Right renal cortex interstitium (tissue), 3 donors: ENCODE measurements at regions not wholly inside any gene's neighbourhood (a gene's known extent, or its start where the extent isn't known, plus 50 kb on each side); places are given as distances from the start of the nearest gene placed in this dataset.
"Not testable (repeated sequence)": the region's sequence is repeated elsewhere in the genome, so short reads cannot be mapped to it uniquely, and the experiment has no call there.

Experiments used
- DNase-seq, 3 donors: peaks; one replicate each; pipeline ENCODE4 v3.0.0-alpha.2; 2013; ENCODE audit warnings: low read depth in 3 of 3, low spot score in 2 of 3

GRCh38 chr10:35973912-35974591, 332.0 kb upstream of the FZD8 start:
- DNase-seq = not testable (repeated sequence)

GRCh38 chr10:35972275-35972674, 330.2 kb upstream of the FZD8 start:
- DNase-seq = no peak

- no peak for DNase-seq
Observed at GRCh38 chr10:35971397-35971796, 329.3 kb upstream of the FZD8 start.

- DNase-seq = no peak
Observed at GRCh38 chr10:35963685-35964084, 321.6 kb upstream of the FZD8 start.

- DNase-seq = no peak
Observed at GRCh38 chr10:35961501-35961900, 319.4 kb upstream of the FZD8 start.

- no peak for DNase-seq
Observed at GRCh38 chr10:35959252-35959651, 317.2 kb upstream of the FZD8 start.

GRCh38 chr10:35958609-35959008, 316.5 kb upstream of the FZD8 start:
- not testable (repeated sequence) for DNase-seq

GRCh38 chr10:35950701-35951100, 308.6 kb upstream of the FZD8 start:
- no peak for DNase-seq

- no peak for DNase-seq
Observed at GRCh38 chr10:35950226-35950625, 308.1 kb upstream of the FZD8 start.

GRCh38 chr10:35949811-35950211, 307.7 kb upstream of the FZD8 start:
- no peak for DNase-seq

- no peak for DNase-seq
Observed at GRCh38 chr10:35946556-35946955, 304.5 kb upstream of the FZD8 start.

GRCh38 chr10:35942057-35942456, 300.0 kb upstream of the FZD8 start:
- DNase-seq = no peak

GRCh38 chr10:35940141-35941041, 298.3 kb upstream of the FZD8 start:
- DNase-seq = no peak

GRCh38 chr10:35938160-35938559, 296.1 kb upstream of the FZD8 start:
- DNase-seq = no peak

GRCh38 chr10:35937546-35937945, 295.4 kb upstream of the FZD8 start:
- no peak for DNase-seq

- DNase-seq = no peak
Observed at GRCh38 chr10:35934642-35934995, 292.5 kb upstream of the FZD8 start.

GRCh38 chr10:35933940-35934641, 292.0 kb upstream of the FZD8 start:
- DNase-seq = no peak

GRCh38 chr10:35933491-35933890, 291.4 kb upstream of the FZD8 start:
- DNase-seq = no peak

- DNase-seq = not testable (repeated sequence)
Observed at GRCh38 chr10:35929962-35930361, 287.9 kb upstream of the FZD8 start.

- no peak for DNase-seq
Observed at GRCh38 chr10:35928748-35929147, 286.7 kb upstream of the FZD8 start.

- DNase-seq = no peak
Observed at GRCh38 chr10:35927990-35928488, 285.9 kb upstream of the FZD8 start.
